Nephron progenitor cell (in vitro differentiated cells): ENCODE measurements at regions not wholly inside any gene's neighbourhood (a gene's known extent, or its start where the extent isn't known, plus 50 kb on each side); places are given as distances from the start of the nearest gene placed in this dataset.

Experiments used
- DNase-seq: peaks from one replicate; pipeline ENCODE4 v3.0.0; 2021
- H3K27ac Mint-ChIP-seq: 2 replicates; pipeline ENCODE4 v1.8.0; 2021; ENCODE audit warnings: mild to moderate bottlenecking, moderate library complexity, mixed read lengths
- H3K27me3 Mint-ChIP-seq: 2 replicates; pipeline ENCODE4 v1.8.0; 2021; ENCODE audit warnings: mild to moderate bottlenecking, low read depth, mixed read lengths; ENCODE audit not compliant: poor library complexity
- H3K36me3 Mint-ChIP-seq: 2 replicates; pipeline ENCODE4 v1.8.0; 2021; ENCODE audit warnings: low read depth, mixed read lengths
- H3K4me1 Mint-ChIP-seq: 2 replicates; pipeline ENCODE4 v1.8.0; 2021; ENCODE audit warnings: mixed read lengths
- H3K4me3 Mint-ChIP-seq: 2 replicates; pipeline ENCODE4 v1.8.0; 2021; ENCODE audit warnings: mild to moderate bottlenecking, moderate library complexity, mixed read lengths
- H3K9me3 Mint-ChIP-seq: 2 replicates; pipeline ENCODE4 v1.8.0; 2021; ENCODE audit warnings: mild to moderate bottlenecking, moderate library complexity, mixed read lengths
- TF ChIP-seq, protein P1 (sequence below): fragments of 200-600 bp; sonication (generic); IDR thresholded peaks from 2 replicates; pipeline ENCODE4 v1.5.0; 2021; ENCODE audit warnings: antibody characterized with exemption

DNA sequence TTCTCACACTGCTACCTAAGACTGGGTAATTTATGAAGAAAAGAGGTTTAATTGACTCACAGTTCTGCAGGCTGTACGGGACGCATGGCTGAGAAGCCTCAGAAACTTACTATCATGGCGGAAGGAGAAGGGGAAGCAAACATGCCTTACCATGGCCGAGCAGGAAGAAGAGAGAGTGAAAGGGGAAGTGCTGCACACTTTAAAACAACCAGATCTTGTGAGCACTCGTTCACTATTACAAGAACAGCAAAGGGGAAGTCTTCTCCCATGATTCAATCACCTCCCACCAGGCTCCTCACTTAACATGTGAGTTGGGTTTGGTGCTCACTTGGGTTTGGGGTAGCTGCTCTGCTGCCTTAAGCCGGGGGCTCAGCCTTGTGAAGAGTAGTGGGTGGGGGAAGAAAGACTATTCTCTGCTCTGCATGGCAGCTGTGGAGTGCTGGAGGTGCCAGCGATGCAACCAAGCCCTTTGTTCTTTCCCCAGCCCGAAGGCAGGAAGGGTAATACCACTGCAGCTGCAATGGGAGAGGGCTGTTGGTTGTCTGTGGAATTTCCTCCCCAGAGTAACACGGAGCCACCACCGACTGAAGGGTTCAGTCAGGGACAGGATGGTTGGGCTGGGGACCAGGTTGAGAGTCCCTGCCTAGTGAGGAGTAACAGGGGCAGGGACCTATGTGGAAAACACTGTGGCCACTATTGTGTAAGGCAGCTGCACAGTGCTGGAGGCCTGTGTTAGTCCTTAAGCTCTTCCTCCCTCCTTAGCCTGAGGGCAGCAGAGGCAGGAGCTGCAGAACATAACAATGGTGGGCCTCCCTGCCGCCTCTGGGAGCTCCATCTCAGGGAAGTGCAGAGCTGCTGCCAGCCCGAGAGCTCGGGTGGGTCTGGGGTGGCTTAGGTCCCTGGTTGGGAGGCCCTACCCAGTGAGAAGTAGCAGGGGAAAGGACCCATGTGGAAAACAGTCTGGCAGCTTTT, 1262.5 kb downstream of the EFNB2 start:
- Mint-ChIP-seq H3K27ac (no peak overlapping the region), H3K36me3 (no peaks in the 10 kb centered on the region), H3K27me3 (peaks cover 3% of the 10 kb centered on the region), H3K4me1 (no peaks in the 10 kb centered on the region), H3K4me3 (no peak overlapping the region), H3K9me3 (peaks cover 10% of the 10 kb centered on the region)
- DNase-seq = no peak
- TF ChIP-seq, protein P1, sequence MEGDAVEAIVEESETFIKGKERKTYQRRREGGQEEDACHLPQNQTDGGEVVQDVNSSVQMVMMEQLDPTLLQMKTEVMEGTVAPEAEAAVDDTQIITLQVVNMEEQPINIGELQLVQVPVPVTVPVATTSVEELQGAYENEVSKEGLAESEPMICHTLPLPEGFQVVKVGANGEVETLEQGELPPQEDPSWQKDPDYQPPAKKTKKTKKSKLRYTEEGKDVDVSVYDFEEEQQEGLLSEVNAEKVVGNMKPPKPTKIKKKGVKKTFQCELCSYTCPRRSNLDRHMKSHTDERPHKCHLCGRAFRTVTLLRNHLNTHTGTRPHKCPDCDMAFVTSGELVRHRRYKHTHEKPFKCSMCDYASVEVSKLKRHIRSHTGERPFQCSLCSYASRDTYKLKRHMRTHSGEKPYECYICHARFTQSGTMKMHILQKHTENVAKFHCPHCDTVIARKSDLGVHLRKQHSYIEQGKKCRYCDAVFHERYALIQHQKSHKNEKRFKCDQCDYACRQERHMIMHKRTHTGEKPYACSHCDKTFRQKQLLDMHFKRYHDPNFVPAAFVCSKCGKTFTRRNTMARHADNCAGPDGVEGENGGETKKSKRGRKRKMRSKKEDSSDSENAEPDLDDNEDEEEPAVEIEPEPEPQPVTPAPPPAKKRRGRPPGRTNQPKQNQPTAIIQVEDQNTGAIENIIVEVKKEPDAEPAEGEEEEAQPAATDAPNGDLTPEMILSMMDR = no peak

DNA sequence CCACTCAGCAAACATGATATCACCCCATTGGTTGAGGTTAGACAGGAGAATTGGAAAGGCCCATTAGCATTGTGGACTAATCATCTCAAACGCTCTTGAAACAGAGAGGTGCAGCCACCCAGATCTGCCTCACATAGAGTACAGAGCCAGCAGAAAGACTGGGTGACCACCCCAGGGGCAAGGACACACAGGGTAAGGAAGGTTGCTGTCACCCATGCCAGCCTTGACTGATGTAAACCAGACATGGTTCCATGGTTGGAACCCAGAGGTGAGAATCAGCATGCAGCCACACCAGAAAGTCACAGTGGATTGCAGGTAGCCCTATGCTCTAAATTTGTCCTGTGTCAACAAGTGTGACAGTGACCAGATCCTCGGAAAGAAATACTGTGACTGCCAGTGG, 1268.8 kb downstream of the EFNB2 start:
- Mint-ChIP-seq H3K4me1 (no peaks in the 10 kb centered on the region), H3K4me3 (no peak overlapping the region), H3K36me3 (no peaks in the 10 kb centered on the region), H3K27me3 (peaks cover 6% of the 10 kb centered on the region), H3K27ac (no peak overlapping the region), H3K9me3 (peaks cover 4% of the 10 kb centered on the region)
- TF ChIP-seq, protein P1 = no peak
- no peak for DNase-seq

DNA sequence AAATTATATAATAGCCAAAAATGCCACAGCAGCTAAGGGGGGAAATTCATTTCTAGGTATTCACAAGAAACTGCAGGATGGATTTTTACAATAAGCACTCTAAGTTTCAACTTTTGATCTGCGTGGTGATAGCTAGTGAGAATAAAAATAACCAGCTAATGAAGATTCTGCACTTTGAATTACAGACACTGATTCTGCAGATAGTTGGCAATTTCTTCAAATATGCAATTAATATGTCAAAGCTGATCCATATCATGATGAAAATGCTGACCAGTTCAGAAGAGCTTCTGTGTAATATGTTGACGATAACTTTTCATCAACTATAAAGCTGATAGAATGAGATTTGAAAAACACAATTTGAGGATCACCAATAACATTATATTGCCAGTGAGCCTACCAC, 1272.9 kb downstream of the EFNB2 start:
- Mint-ChIP-seq H3K9me3 (no peaks in the 10 kb centered on the region), H3K4me3 (no peak overlapping the region), H3K4me1 (no peaks in the 10 kb centered on the region), H3K36me3 (no peaks in the 10 kb centered on the region), H3K27me3 (peaks cover 3% of the 10 kb centered on the region), H3K27ac (no peak overlapping the region)
- TF ChIP-seq, protein P1 = no peak
- DNase-seq = no peak

DNA sequence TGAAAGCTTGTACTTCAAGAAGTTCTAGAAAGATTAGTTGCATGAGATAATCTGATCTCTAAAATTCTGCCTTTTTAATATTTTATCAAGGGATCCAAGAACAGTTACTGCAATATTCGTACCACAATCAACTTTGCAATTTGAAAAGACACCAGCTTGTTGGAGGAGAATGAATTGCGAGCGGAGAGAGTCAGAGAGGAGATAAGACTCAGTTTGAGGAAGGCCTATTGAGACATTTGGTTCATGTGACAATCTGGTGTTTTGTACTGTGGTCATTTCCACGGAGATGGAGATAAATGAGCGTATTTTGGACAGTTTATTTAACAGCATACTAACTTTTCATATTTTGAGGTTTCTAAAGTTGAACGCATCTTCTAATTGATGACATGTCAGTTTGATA, 1276.0 kb downstream of the EFNB2 start:
- no peak overlapping the region for H3K27ac Mint-ChIP-seq
- H3K27me3 Mint-ChIP-seq = no peaks in the 10 kb centered on the region
- no peaks in the 10 kb centered on the region for H3K36me3 Mint-ChIP-seq
- DNase-seq = no peak
- TF ChIP-seq, protein P1 = no peak
- no peaks in the 10 kb centered on the region for H3K9me3 Mint-ChIP-seq
- H3K4me3 Mint-ChIP-seq = no peak overlapping the region
- no peaks in the 10 kb centered on the region for H3K4me1 Mint-ChIP-seq

DNA sequence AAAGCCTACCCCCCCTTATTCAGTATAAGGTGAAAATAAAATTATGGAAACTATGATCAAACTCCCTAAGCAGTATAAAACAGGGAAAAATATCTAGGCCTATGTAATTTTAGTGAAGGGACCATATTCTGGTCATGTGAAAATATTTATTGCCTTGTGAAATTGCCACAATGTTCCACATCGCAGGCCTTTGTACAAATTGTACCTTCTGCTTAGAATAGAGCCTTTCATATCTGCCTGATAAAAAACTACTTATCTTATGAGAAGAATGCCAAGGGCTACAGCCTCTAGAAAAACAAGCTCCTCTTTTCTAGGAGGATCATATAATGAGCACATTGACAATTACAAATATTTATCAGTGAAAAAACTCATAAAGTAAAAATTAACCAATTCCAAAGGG, 1280.0 kb downstream of the EFNB2 start:
- Mint-ChIP-seq H3K27ac (no peak overlapping the region), H3K9me3 (no peaks in the 10 kb centered on the region), H3K4me3 (no peak overlapping the region), H3K27me3 (no peaks in the 10 kb centered on the region), H3K4me1 (no peaks in the 10 kb centered on the region), H3K36me3 (no peaks in the 10 kb centered on the region)
- TF ChIP-seq, protein P1 = no peak
- DNase-seq = no peak

DNA sequence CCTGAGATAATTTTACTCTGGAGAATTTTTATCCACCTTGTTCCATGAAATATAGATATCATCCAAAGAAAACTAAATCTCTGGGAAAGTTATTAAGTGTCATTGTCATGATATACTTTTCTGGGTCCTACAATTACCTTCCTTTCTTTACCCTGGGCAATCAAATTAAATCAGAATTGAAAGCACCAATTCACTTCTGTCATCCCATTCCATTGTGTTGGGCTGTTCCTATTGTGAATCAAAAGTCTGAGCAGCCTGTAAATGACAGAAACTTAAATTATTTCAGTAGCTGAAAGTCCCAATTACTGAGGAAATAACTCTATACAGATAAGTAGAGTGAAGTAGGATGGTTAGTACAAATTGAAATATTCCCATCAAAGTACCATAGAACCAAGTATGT, 1284.2 kb downstream of the EFNB2 start:
- Mint-ChIP-seq H3K27ac (no peak overlapping the region), H3K9me3 (peaks cover 19% of the 10 kb centered on the region), H3K36me3 (no peaks in the 10 kb centered on the region), H3K4me1 (peaks cover 12% of the 10 kb centered on the region), H3K27me3 (no peaks in the 10 kb centered on the region), H3K4me3 (no peak overlapping the region)
- TF ChIP-seq, protein P1 = no peak
- no peak for DNase-seq
